GM23338 (cell line): ENCODE measurements at regions not wholly inside any gene's neighbourhood (a gene's known extent, or its start where the extent isn't known, plus 50 kb on each side); places are given as distances from the start of the nearest gene placed in this dataset.

ENCODE experiments used
- ATAC-seq: fragments of 200-7000 bp; cut with Tn5 transposase; 3 replicates; pipeline ENCODE4 v1.9.1; 2020
- DNase-seq: peaks from one replicate; pipeline ENCODE4 v3.0.0-alpha.2; 2015; ENCODE audit warnings: low spot score
- H2AFZ ChIP-seq: fragments of 200-600 bp; sonication (generic); 2 replicates; pipeline ENCODE4 v1.8.0; 2016; ENCODE audit warnings: antibody characterized with exemption, mild to moderate bottlenecking, moderate library complexity
- H3F3A ChIP-seq: fragments of 200-600 bp; sonication (generic); replicated peaks from 2 replicates; pipeline ENCODE4 v1.8.0; 2017; ENCODE audit warnings: antibody characterized with exemption, mixed run types, low read depth
- H3K27ac ChIP-seq: fragments of 200-600 bp; sonication (generic); 2 replicates; pipeline ENCODE4 v1.6.1; 2016; ENCODE audit warnings: low read depth
- H3K27me3 ChIP-seq: fragments of 200-600 bp; sonication (generic); 2 replicates; pipeline ENCODE4 v1.8.0; 2016; ENCODE audit warnings: mild to moderate bottlenecking, mixed run types, moderate library complexity; ENCODE audit not compliant: insufficient read depth
- H3K36me3 ChIP-seq: fragments of 200-600 bp; sonication (generic); 2 replicates; pipeline ENCODE4 v1.8.0; 2016; ENCODE audit warnings: mild to moderate bottlenecking; ENCODE audit not compliant: insufficient read depth
- H3K4me1 ChIP-seq: fragments of 200-600 bp; sonication (generic); 2 replicates; pipeline ENCODE4 v1.8.0; 2016; ENCODE audit warnings: mild to moderate bottlenecking, moderate library complexity; ENCODE audit not compliant: insufficient read depth
- H3K4me2 ChIP-seq: fragments of 200-600 bp; sonication (generic); 2 replicates; pipeline ENCODE4 v1.7.1; 2017; ENCODE audit warnings: mixed run types
- H3K4me3 ChIP-seq: fragments of 200-600 bp; sonication (generic); 2 replicates; pipeline ENCODE4 v1.6.1; 2016; ENCODE audit warnings: mixed run types
- H3K79me2 ChIP-seq: fragments of 200-600 bp; sonication (generic); replicated peaks from 2 replicates; pipeline ENCODE4 v1.8.0; 2017; ENCODE audit warnings: mild to moderate bottlenecking; ENCODE audit not compliant: insufficient read depth
- H3K9me2 ChIP-seq: fragments of 200-600 bp; sonication (generic); 2 replicates; pipeline ENCODE4 v1.8.0; 2017; ENCODE audit not compliant: insufficient read depth
- H4K20me1 ChIP-seq: fragments of 200-600 bp; sonication (generic); replicated peaks from 2 replicates; pipeline ENCODE4 v1.8.0; 2017; ENCODE audit warnings: mild to moderate bottlenecking; ENCODE audit not compliant: insufficient read depth
- H3K27ac Mint-ChIP-seq: 2 replicates; pipeline ENCODE4 v1.8.0; 2020; ENCODE audit warnings: inconsistent platforms, mild to moderate bottlenecking, moderate library complexity, mixed read lengths
- H3K27me3 Mint-ChIP-seq: 3 replicates; pipeline ENCODE4 v1.8.0; 2022; ENCODE audit warnings: low read depth, mild to moderate bottlenecking, moderate library complexity, mixed read lengths, inconsistent platforms; ENCODE audit not compliant: insufficient read depth, poor library complexity
- H3K36me3 Mint-ChIP-seq: 3 replicates; pipeline ENCODE4 v1.8.0; 2021; ENCODE audit warnings: low read depth, mild to moderate bottlenecking, inconsistent platforms, moderate library complexity, mixed read lengths
- H3K4me1 Mint-ChIP-seq: 3 replicates; pipeline ENCODE4 v1.8.0; 2020; ENCODE audit warnings: mild to moderate bottlenecking, inconsistent platforms, mixed read lengths
- H3K4me3 Mint-ChIP-seq: 3 replicates; pipeline ENCODE4 v1.8.0; 2021; ENCODE audit warnings: moderate library complexity, mild to moderate bottlenecking, inconsistent platforms, mixed read lengths
- H3K9me3 Mint-ChIP-seq: 3 replicates; pipeline ENCODE4 v1.8.0; 2020; ENCODE audit warnings: moderate library complexity, mild to moderate bottlenecking, inconsistent platforms, mixed read lengths
- CREB1 ChIP-seq: fragments of 250-450 bp; sonication (Bioruptor Pico); IDR thresholded peaks from 2 replicates; pipeline ENCODE4 v1.5.0; 2020; ENCODE audit warnings: low read depth, mild to moderate bottlenecking, moderate library complexity
- EZH2 ChIP-seq: fragments of 200-600 bp; sonication (generic); IDR thresholded peaks from one replicate; pipeline ENCODE4 v1.8.0; 2017; ENCODE audit warnings: antibody characterized with exemption, mild to moderate bottlenecking, low read depth; ENCODE audit not compliant: unreplicated experiment
- EZH2phosphoT487 ChIP-seq: fragments of 200-600 bp; sonication (generic); IDR thresholded peaks from one replicate; pipeline ENCODE4 v1.8.1; 2018; ENCODE audit warnings: antibody characterized with exemption; ENCODE audit not compliant: unreplicated experiment
- JUNB ChIP-seq: IDR thresholded peaks from one replicate; pipeline ENCODE4 v1.6.1; 2016; ENCODE audit warnings: antibody characterized with exemption; ENCODE audit not compliant: unreplicated experiment
- NANOG ChIP-seq: IDR thresholded peaks from 2 replicates; pipeline ENCODE4 v1.6.1; 2016; ENCODE audit warnings: antibody characterized with exemption, borderline replicate concordance
- POLR2AphosphoS5 ChIP-seq: IDR thresholded peaks from 2 replicates; pipeline ENCODE4 v1.6.1; 2016; ENCODE audit warnings: antibody characterized with exemption, low read depth
- STAT1 ChIP-seq: IDR thresholded peaks from one replicate; pipeline ENCODE4 v1.6.1; 2016; ENCODE audit warnings: antibody characterized with exemption; ENCODE audit not compliant: unreplicated experiment
- ZNF114 ChIP-seq: fragments of 250-450 bp; sonication (Bioruptor Pico); IDR thresholded peaks from 2 replicates; pipeline ENCODE4 v1.5.0; 2020; ENCODE audit warnings: mild to moderate bottlenecking, moderate library complexity
- ZNF331 ChIP-seq: fragments of 250-450 bp; sonication (Bioruptor Pico); IDR thresholded peaks from 2 replicates; pipeline ENCODE4 v1.5.0; 2020; ENCODE audit warnings: low read depth, mild to moderate bottlenecking, moderate library complexity
- TF ChIP-seq, protein P1 (sequence below): IDR thresholded peaks from 2 replicates; pipeline ENCODE4 v1.6.1; 2016; ENCODE audit warnings: antibody characterized with exemption
- TF ChIP-seq, protein P2 (sequence below), 2 experiments: fragments of 200-600 bp in 1 of 2; sonication (generic) in 1 of 2; conservative IDR thresholded peaks; 2 replicates each; pipeline versions ENCODE4 v1.5.1 to v1.6.1; 2016 to 2017; ENCODE audit warnings: antibody characterized with exemption in 2 of 2, low read depth in 2 of 2, mild to moderate bottlenecking in 2 of 2, moderate library complexity in 1 of 2
- TF ChIP-seq, protein P3 (sequence below): IDR thresholded peaks from one replicate; pipeline ENCODE4 v1.6.1; 2018; ENCODE audit warnings: antibody characterized with exemption; ENCODE audit not compliant: unreplicated experiment
- TF ChIP-seq, protein P4 (sequence below): fragments of 250-450 bp; sonication (Bioruptor Pico); IDR thresholded peaks from 2 replicates; pipeline ENCODE4 v1.5.0; 2020; ENCODE audit warnings: mild to moderate bottlenecking, moderate library complexity

DNA sequence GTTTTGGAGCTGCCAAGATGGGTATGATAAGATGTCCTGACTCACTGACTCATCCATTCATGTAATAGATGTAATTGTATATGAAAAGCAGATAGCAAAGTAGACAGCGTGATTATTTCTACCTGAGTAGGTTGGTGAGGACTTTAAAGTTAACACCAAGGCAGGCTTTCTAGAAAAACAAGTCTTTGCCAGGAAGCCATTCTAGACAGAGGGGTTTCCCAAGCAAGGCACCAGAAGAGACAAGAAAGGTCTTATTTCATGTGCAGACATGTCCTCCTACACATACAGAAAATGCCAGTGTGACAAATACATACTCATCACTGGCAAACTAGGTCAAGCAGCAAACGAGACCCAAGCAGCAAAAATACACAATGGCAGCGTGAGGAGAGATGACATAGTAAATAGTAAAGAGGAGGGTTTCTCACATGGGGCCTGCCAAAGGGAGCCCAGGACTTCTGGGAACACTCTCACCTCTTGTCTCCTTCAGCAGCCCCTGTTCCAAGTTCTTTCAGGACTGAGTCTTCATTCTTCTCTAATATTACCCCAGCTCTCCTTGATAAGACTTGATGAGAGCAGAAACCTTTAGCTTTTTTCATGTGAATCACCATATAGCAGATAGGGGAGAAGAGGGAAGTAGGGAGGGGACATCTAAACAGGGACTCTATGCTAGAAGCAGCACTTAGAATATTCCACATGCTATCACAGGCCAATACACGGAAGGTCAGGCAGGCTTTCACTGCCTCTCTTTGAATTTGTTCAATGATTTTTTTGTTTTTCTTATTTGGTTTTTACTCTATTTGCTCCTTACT is 114.6 kb upstream of the ATP1B1 start:
- Mint-ChIP-seq H3K27ac (no peak overlapping the region), H3K36me3 (no peaks in the 10 kb centered on the region), H3K27me3 (no peaks in the 10 kb centered on the region), H3K9me3 (no peaks in the 10 kb centered on the region; the same call in 2 of the 3 replicates), H3K4me1 (no peaks in the 10 kb centered on the region), H3K4me3 (no peak overlapping the region)
- Histone ChIP-seq H3K79me2 (no peaks in the 10 kb centered on the region), H2AFZ (no peak overlapping the region), H3K4me3 (no peak overlapping the region), H3K4me1 (no peaks in the 10 kb centered on the region), H3F3A (no peaks in the 10 kb centered on the region), H4K20me1 (no peaks in the 10 kb centered on the region), H3K27me3 (no peaks in the 10 kb centered on the region), H3K4me2 (no peak overlapping the region), H3K36me3 (no peaks in the 10 kb centered on the region), H3K27ac (no peak overlapping the region), H3K9me2 (no peaks in the 10 kb centered on the region)
- DNase-seq (no peak), ATAC-seq (no peak)
- TF ChIP-seq, protein P1, sequence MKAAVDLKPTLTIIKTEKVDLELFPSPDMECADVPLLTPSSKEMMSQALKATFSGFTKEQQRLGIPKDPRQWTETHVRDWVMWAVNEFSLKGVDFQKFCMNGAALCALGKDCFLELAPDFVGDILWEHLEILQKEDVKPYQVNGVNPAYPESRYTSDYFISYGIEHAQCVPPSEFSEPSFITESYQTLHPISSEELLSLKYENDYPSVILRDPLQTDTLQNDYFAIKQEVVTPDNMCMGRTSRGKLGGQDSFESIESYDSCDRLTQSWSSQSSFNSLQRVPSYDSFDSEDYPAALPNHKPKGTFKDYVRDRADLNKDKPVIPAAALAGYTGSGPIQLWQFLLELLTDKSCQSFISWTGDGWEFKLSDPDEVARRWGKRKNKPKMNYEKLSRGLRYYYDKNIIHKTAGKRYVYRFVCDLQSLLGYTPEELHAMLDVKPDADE = no peak
- TF ChIP-seq, protein P2, sequence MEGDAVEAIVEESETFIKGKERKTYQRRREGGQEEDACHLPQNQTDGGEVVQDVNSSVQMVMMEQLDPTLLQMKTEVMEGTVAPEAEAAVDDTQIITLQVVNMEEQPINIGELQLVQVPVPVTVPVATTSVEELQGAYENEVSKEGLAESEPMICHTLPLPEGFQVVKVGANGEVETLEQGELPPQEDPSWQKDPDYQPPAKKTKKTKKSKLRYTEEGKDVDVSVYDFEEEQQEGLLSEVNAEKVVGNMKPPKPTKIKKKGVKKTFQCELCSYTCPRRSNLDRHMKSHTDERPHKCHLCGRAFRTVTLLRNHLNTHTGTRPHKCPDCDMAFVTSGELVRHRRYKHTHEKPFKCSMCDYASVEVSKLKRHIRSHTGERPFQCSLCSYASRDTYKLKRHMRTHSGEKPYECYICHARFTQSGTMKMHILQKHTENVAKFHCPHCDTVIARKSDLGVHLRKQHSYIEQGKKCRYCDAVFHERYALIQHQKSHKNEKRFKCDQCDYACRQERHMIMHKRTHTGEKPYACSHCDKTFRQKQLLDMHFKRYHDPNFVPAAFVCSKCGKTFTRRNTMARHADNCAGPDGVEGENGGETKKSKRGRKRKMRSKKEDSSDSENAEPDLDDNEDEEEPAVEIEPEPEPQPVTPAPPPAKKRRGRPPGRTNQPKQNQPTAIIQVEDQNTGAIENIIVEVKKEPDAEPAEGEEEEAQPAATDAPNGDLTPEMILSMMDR (conservative IDR thresholded peaks at IDR 0.05; ENCODE audit: low read depth in 2 of 2) = no peak
- TF ChIP-seq ZNF114 (CRISPR knock-in tag) (no peak), CREB1 (CRISPR knock-in tag) (no peak), NANOG (no peak), POLR2AphosphoS5 (no peak), EZH2 (no peak), STAT1 (no peak), EZH2phosphoT487 (no peak), ZNF331 (no peak), JUNB (no peak)
- TF ChIP-seq, protein P3, sequence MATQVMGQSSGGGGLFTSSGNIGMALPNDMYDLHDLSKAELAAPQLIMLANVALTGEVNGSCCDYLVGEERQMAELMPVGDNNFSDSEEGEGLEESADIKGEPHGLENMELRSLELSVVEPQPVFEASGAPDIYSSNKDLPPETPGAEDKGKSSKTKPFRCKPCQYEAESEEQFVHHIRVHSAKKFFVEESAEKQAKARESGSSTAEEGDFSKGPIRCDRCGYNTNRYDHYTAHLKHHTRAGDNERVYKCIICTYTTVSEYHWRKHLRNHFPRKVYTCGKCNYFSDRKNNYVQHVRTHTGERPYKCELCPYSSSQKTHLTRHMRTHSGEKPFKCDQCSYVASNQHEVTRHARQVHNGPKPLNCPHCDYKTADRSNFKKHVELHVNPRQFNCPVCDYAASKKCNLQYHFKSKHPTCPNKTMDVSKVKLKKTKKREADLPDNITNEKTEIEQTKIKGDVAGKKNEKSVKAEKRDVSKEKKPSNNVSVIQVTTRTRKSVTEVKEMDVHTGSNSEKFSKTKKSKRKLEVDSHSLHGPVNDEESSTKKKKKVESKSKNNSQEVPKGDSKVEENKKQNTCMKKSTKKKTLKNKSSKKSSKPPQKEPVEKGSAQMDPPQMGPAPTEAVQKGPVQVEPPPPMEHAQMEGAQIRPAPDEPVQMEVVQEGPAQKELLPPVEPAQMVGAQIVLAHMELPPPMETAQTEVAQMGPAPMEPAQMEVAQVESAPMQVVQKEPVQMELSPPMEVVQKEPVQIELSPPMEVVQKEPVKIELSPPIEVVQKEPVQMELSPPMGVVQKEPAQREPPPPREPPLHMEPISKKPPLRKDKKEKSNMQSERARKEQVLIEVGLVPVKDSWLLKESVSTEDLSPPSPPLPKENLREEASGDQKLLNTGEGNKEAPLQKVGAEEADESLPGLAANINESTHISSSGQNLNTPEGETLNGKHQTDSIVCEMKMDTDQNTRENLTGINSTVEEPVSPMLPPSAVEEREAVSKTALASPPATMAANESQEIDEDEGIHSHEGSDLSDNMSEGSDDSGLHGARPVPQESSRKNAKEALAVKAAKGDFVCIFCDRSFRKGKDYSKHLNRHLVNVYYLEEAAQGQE = no peak
- TF ChIP-seq, protein P4, sequence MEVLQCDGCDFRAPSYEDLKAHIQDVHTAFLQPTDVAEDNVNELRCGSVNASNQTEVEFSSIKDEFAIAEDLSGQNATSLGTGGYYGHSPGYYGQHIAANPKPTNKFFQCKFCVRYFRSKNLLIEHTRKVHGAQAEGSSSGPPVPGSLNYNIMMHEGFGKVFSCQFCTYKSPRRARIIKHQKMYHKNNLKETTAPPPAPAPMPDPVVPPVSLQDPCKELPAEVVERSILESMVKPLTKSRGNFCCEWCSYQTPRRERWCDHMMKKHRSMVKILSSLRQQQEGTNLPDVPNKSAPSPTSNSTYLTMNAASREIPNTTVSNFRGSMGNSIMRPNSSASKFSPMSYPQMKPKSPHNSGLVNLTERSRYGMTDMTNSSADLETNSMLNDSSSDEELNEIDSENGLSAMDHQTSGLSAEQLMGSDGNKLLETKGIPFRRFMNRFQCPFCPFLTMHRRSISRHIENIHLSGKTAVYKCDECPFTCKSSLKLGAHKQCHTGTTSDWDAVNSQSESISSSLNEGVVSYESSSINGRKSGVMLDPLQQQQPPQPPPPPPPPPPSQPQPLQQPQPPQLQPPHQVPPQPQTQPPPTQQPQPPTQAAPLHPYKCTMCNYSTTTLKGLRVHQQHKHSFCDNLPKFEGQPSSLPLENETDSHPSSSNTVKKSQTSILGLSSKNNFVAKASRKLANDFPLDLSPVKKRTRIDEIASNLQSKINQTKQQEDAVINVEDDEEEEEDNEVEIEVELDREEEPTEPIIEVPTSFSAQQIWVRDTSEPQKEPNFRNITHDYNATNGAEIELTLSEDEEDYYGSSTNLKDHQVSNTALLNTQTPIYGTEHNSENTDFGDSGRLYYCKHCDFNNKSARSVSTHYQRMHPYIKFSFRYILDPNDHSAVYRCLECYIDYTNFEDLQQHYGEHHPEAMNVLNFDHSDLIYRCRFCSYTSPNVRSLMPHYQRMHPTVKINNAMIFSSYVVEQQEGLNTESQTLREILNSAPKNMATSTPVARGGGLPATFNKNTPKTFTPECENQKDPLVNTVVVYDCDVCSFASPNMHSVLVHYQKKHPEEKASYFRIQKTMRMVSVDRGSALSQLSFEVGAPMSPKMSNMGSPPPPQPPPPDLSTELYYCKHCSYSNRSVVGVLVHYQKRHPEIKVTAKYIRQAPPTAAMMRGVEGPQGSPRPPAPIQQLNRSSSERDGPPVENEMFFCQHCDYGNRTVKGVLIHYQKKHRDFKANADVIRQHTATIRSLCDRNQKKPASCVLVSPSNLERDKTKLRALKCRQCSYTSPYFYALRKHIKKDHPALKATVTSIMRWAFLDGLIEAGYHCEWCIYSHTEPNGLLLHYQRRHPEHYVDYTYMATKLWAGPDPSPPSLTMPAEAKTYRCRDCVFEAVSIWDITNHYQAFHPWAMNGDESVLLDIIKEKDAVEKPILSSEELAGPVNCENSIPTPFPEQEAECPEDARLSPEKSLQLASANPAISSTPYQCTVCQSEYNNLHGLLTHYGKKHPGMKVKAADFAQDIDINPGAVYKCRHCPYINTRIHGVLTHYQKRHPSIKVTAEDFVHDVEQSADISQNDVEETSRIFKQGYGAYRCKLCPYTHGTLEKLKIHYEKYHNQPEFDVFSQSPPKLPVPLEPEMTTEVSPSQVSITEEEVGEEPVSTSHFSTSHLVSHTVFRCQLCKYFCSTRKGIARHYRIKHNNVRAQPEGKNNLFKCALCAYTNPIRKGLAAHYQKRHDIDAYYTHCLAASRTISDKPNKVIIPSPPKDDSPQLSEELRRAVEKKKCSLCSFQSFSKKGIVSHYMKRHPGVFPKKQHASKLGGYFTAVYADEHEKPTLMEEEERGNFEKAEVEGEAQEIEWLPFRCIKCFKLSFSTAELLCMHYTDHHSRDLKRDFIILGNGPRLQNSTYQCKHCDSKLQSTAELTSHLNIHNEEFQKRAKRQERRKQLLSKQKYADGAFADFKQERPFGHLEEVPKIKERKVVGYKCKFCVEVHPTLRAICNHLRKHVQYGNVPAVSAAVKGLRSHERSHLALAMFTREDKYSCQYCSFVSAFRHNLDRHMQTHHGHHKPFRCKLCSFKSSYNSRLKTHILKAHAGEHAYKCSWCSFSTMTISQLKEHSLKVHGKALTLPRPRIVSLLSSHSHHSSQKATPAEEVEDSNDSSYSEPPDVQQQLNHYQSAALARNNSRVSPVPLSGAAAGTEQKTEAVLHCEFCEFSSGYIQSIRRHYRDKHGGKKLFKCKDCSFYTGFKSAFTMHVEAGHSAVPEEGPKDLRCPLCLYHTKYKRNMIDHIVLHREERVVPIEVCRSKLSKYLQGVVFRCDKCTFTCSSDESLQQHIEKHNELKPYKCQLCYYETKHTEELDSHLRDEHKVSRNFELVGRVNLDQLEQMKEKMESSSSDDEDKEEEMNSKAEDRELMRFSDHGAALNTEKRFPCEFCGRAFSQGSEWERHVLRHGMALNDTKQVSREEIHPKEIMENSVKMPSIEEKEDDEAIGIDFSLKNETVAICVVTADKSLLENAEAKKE (CRISPR knock-in tag) = no peak
